ENCODE measurements at regions not wholly inside any gene's neighbourhood (a gene's known extent, or its start where the extent isn't known, plus 50 kb on each side); places are given as distances from the start of the nearest gene placed in this dataset.

DNA sequence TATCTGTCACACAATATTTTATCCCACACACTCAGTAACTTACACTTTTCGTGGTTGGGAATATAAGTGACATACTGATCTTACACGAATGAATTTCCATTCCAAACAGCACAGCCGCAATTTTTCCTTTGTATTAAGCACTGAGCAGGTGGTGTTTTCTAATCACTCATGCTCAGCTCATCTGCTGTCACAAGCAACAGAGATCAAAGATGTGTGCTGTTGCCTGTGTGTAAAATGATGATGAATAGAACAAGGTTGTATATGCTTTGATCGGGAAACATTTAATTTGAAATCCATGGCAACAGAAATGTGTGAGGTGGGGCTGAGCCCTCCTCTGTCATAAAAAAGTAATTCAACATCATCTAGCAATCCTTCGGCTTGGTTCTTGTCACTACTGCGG lies 927.7 kb upstream of the MBL2 start:
- TF ChIP-seq EZH2 (IDR thresholded peaks at IDR 0.05), result no peak
- TF ChIP-seq, protein P1, sequence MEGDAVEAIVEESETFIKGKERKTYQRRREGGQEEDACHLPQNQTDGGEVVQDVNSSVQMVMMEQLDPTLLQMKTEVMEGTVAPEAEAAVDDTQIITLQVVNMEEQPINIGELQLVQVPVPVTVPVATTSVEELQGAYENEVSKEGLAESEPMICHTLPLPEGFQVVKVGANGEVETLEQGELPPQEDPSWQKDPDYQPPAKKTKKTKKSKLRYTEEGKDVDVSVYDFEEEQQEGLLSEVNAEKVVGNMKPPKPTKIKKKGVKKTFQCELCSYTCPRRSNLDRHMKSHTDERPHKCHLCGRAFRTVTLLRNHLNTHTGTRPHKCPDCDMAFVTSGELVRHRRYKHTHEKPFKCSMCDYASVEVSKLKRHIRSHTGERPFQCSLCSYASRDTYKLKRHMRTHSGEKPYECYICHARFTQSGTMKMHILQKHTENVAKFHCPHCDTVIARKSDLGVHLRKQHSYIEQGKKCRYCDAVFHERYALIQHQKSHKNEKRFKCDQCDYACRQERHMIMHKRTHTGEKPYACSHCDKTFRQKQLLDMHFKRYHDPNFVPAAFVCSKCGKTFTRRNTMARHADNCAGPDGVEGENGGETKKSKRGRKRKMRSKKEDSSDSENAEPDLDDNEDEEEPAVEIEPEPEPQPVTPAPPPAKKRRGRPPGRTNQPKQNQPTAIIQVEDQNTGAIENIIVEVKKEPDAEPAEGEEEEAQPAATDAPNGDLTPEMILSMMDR (IDR thresholded peaks at IDR 0.05), result no peak
